ENCODE measurements at regions not wholly inside any gene's neighbourhood (a gene's known extent, or its start where the extent isn't known, plus 50 kb on each side); places are given as distances from the start of the nearest gene placed in this dataset.

DNA sequence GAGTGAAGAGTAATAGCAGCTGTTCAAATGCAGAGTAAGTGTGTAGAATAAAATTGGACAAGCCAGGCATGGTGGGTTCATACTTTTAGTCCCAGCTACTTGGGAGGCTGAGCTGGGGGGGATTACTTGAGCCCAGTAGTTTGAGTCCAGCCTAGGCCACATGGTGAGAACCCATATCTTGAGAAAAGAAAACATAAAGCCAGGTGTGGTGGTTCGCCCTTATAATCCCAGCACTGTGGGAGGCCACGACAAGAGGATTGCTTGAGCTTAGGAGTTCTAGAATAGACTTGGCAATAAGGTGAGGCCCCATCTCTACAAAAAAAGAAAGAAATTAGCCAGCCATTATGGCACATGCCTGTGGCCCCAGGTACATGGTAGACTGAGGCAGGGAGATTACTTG, 1241.1 kb downstream of the UQCRFS1 start:
- no peaks in the 10 kb centered on the region for H3K4me1 ChIP-seq
- H3K9me3 ChIP-seq: no peaks in the 10 kb centered on the region
- H3K4me3 ChIP-seq: no peak overlapping the region
- H3K36me3 ChIP-seq: no peaks in the 10 kb centered on the region
- ATAC-seq (no peak), DNase-seq (no peak)
- H3K27me3 ChIP-seq: no peaks in the 10 kb centered on the region
- TF ChIP-seq, protein P1, sequence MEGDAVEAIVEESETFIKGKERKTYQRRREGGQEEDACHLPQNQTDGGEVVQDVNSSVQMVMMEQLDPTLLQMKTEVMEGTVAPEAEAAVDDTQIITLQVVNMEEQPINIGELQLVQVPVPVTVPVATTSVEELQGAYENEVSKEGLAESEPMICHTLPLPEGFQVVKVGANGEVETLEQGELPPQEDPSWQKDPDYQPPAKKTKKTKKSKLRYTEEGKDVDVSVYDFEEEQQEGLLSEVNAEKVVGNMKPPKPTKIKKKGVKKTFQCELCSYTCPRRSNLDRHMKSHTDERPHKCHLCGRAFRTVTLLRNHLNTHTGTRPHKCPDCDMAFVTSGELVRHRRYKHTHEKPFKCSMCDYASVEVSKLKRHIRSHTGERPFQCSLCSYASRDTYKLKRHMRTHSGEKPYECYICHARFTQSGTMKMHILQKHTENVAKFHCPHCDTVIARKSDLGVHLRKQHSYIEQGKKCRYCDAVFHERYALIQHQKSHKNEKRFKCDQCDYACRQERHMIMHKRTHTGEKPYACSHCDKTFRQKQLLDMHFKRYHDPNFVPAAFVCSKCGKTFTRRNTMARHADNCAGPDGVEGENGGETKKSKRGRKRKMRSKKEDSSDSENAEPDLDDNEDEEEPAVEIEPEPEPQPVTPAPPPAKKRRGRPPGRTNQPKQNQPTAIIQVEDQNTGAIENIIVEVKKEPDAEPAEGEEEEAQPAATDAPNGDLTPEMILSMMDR (IDR thresholded peaks at IDR 0.05): no peak
- intact Hi-C loops (cut with DNase I): loop anchor here (10.0 kb wide), 1 partner anchor 353 kb away; no protein-coding TSS in a partner anchor
- 77% methylated on average over 2 of the region's 2 CpGs for WGBS (ENCODE audit: insufficient coverage, low coverage, low lambda C conversion rate, missing lambda C conversion rate)
- H3K27ac ChIP-seq: no peak overlapping the region

DNA sequence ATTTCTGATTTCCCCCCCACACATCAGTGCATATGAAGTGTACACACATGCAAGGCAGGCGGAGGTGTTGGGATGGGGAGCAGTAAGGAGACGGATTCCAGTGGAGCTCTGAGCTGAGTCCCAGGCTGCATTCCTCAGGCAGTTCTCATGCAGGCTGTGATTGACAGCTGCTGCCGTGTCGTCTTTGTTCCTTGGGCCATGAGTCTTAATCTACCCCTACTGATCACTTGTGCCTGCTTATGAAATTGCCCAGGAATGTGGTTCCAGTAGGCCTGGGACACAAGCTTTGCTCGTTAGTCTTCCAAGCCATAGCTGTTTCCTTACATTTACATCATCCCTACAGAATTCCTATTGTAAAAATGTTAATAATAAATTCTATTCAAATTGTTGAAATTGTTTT, 1241.9 kb downstream of the UQCRFS1 start:
- H3K27me3 ChIP-seq: no peaks in the 10 kb centered on the region
- DNase-seq: no peak
- H3K4me1 ChIP-seq: no peaks in the 10 kb centered on the region
- no peaks in the 10 kb centered on the region for H3K36me3 ChIP-seq
- no peak overlapping the region for H3K27ac ChIP-seq
- ATAC-seq: no peak
- TF ChIP-seq, protein P1 (IDR thresholded peaks at IDR 0.05): no peak
- no peak for TF ChIP-seq POLR2A (IDR thresholded peaks at IDR 0.05)
- 64% methylated on average over 3 of the region's 5 CpGs for WGBS (ENCODE audit: insufficient coverage, low coverage, low lambda C conversion rate, missing lambda C conversion rate)
- no peak overlapping the region for H3K4me3 ChIP-seq
- intact Hi-C loops (cut with DNase I): loop anchor here (10.0 kb wide), 1 partner anchor 354 kb away; no protein-coding TSS in a partner anchor
- no peaks in the 10 kb centered on the region for H3K9me3 ChIP-seq

DNA sequence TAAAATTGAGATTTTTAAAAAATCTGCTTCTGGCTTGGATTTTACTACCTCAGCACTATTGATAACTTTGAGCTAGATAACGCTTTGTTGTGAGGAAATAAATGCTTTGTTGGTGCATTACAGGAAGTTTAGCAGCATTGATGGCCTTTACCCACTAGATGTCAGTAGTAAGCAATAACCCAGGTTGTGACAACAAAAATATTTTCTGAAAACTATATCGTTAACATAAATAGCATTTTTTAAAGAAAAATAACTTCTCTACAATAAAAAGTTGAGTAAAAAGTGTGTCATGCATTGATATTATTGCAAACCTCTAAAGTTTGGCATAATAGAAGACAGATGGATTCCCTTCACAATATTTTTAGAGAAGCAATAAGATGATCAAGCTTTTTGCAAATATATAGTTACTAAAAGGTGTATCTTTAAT, 1246.5 kb downstream of the UQCRFS1 start:
- intact Hi-C loops (cut with DNase I): no loop called here
- Histone ChIP-seq H3K4me1 (no peaks in the 10 kb centered on the region), H3K4me3 (no peak overlapping the region), H3K27me3 (no peaks in the 10 kb centered on the region), H3K9me3 (no peaks in the 10 kb centered on the region), H3K36me3 (no peaks in the 10 kb centered on the region), H3K27ac (no peak overlapping the region)
- 7% methylated on average over 2 of the region's 2 CpGs for WGBS (ENCODE audit: insufficient coverage, low coverage, low lambda C conversion rate, missing lambda C conversion rate)
- TF ChIP-seq POLR2A (IDR thresholded peaks at IDR 0.05): no peak
- TF ChIP-seq, protein P1 (IDR thresholded peaks at IDR 0.05): peak; percentile 30 to 70 (median 62)
- DNase-seq (no peak), ATAC-seq (peak in 3 of 4 donors; percentile 41 to 55 (median 49))

DNA sequence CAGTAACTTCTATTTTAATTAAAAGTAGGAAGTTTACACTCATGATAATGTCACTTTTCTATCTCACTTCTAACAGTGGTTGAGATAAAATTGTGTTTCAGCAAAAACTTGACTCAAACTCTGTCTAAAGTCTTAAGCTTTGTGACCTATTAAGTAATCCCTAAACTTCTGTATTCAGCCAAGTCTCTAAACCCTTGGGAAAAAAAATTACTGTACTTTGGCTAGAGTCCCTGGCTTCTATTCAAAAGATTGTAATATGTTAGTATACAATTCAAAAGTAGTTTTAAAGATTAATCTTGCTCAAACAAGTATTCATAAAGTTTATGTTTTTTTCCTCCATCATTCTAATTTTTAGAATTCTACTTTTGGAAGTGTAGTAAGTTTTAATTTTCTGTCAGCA, 1248.8 kb downstream of the UQCRFS1 start:
- Histone ChIP-seq H3K4me3 (no peak overlapping the region), H3K27ac (no peak overlapping the region), H3K27me3 (no peaks in the 10 kb centered on the region), H3K4me1 (no peaks in the 10 kb centered on the region), H3K9me3 (no peaks in the 10 kb centered on the region), H3K36me3 (no peaks in the 10 kb centered on the region)
- intact Hi-C loops (cut with DNase I): no loop called here
- TF ChIP-seq, protein P1 (IDR thresholded peaks at IDR 0.05): no peak
- TF ChIP-seq POLR2A (IDR thresholded peaks at IDR 0.05): no peak
- DNase-seq (no peak), ATAC-seq (no peak)

DNA sequence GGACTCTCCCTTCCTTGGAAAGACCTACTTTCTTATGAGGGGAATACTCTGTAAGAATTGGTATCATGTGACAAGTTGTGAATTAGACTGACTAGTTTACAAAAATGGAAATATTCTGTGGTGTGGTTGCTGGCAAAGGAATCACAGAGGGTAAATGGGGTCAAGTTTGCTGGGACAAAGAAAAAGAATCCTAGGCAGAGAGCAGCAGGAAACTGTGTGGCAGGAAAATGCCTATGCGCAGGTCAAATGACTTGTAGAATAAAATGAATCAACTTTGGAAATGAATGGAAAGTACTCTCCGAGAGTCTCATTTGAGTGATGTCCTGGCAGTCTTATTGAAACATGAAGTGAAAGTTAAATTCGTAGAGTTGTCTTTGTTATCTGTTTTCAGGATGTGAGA, 1250.7 kb downstream of the UQCRFS1 start:
- Histone ChIP-seq H3K4me1 (no peaks in the 10 kb centered on the region), H3K27ac (no peak overlapping the region), H3K9me3 (no peaks in the 10 kb centered on the region), H3K4me3 (no peak overlapping the region), H3K36me3 (no peaks in the 10 kb centered on the region), H3K27me3 (no peaks in the 10 kb centered on the region)
- WGBS (ENCODE audit: insufficient coverage, low coverage, low lambda C conversion rate, missing lambda C conversion rate): 29% methylated on average over 3 of the region's 3 CpGs
- intact Hi-C loops (cut with DNase I): no loop called here
- TF ChIP-seq POLR2A (IDR thresholded peaks at IDR 0.05): no peak
- TF ChIP-seq, protein P1 (IDR thresholded peaks at IDR 0.05): no peak
- DNase-seq (no peak), ATAC-seq (no peak)
